ENCODE measurements at regions not wholly inside any gene's neighbourhood (a gene's known extent, or its start where the extent isn't known, plus 50 kb on each side); places are given as distances from the start of the nearest gene placed in this dataset.

DNA sequence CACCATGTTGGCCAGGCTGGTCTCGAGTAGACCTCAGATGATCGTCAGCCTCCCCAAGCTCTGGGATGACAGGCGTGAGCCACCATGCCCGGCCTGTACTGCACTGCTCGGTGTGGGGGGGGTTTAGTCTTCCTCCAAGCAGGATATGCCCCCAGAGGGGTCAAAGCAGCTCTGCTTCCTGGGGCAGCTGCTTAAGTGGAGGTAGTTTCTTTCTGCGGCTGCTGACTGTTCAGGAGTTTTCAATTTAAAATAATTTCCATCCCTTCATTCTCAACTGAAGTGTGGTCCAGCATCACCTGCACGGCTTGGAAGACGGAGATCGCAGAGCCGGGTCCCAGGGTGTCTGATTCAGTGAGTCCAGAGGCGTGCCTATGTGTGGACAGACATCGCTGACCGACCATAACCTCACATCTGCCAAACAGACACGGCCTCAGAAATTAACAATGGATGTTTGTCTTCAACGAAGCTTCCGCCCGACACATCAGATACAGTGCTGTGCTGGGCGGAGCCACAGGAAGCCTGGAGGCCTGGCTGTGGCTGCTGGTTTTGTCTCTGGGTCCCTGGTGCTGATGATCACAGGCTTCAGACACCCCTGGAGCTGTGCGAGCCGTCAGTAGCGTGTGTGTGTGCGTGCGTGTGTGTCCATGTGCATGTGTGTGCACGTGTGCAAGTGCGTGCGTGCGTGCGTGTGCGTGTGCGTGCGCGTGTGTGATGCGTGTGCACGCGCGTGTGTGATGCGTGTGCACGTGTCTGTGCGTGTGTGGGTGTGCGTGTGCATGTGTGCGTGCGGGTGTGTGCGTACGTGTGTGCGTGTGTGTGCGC, 226.5 kb upstream of the PITRM1 start:
- no peak for TF ChIP-seq EZH2 (IDR thresholded peaks at IDR 0.05; ENCODE audit: borderline replicate concordance, insufficient read depth, low read depth, low read length, poor library complexity, severe bottlenecking)
- TF ChIP-seq, protein P1, sequence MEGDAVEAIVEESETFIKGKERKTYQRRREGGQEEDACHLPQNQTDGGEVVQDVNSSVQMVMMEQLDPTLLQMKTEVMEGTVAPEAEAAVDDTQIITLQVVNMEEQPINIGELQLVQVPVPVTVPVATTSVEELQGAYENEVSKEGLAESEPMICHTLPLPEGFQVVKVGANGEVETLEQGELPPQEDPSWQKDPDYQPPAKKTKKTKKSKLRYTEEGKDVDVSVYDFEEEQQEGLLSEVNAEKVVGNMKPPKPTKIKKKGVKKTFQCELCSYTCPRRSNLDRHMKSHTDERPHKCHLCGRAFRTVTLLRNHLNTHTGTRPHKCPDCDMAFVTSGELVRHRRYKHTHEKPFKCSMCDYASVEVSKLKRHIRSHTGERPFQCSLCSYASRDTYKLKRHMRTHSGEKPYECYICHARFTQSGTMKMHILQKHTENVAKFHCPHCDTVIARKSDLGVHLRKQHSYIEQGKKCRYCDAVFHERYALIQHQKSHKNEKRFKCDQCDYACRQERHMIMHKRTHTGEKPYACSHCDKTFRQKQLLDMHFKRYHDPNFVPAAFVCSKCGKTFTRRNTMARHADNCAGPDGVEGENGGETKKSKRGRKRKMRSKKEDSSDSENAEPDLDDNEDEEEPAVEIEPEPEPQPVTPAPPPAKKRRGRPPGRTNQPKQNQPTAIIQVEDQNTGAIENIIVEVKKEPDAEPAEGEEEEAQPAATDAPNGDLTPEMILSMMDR (IDR thresholded peaks at IDR 0.05): no peak
- peaks cover 12% of the 10 kb centered on the region for H3K4me1 Mint-ChIP-seq
- ATAC-seq (ENCODE audit: low read depth): no peak

DNA sequence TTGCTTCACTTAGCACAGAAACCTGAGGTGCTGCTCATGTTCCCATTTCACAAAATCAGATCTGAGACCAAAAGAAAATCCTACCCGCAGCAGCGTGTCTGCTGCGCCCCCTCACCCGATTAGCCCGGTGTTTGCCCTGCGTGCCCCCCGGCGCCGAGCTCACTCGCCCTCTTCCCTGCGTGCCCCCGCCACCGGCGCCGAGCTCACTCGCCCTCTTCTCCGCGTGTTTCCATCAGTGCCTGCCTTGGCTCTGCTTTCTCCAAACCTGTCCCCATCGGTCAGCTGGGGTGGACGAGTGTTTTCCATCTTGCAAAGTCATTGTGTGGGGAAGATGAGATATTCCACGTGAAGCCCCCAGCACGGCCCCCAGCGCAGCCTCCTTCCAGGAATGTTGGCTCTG, 225.3 kb upstream of the PITRM1 start:
- H3K4me1 Mint-ChIP-seq: peaks cover 18% of the 10 kb centered on the region
- CTCF ChIA-PET: no interaction called here

More for the DNA sequence above, 226.5 kb upstream of the PITRM1 start:
- Histone ChIP-seq H3K9me3 (ENCODE audit: control extremely low read depth in 1 of 3, control insufficient read depth in 2 of 3, insufficient read depth in 1 of 3, low read length in 2 of 3) (peaks cover 0 to 5% (median 0%) of the 10 kb centered on the region in 3 donors), H3K79me2 (ENCODE audit: control insufficient read depth, insufficient read depth, low read length) (no peaks in the 10 kb centered on the region), H3K4me3 (ENCODE audit: control extremely low read depth in 1 of 5, extremely low read depth in 1 of 5, insufficient read depth in 1 of 5, low read depth in 2 of 5, low read length in 4 of 5) (no peak overlapping the region), H3K9ac (ENCODE audit: low read length) (no peak overlapping the region), H3K36me3 (replicated peaks in 1 of 2; ENCODE audit: control extremely low read depth in 1 of 2, control insufficient read depth in 1 of 2, extremely low read depth in 1 of 2, insufficient read depth in 2 of 2, low read length in 1 of 2) (no peaks in the 10 kb centered on the region), H3K4me1 (ENCODE audit: control insufficient read depth in 2 of 2, insufficient read depth in 2 of 2, low read length in 2 of 2) (peaks cover 0 to under 1% of the 10 kb centered on the region in 2 donors), H3K27ac (ENCODE audit: low read length in 2 of 2) (no peak overlapping the region), H3K4me2 (replicated peaks; ENCODE audit: low read depth, low read length, poor library complexity, severe bottlenecking) (no peak overlapping the region), H3K27me3 (replicated peaks in 1 of 4; ENCODE audit: control extremely low read depth in 1 of 4, control insufficient read depth in 3 of 4, insufficient read depth in 4 of 4, low read length in 3 of 4) (no peaks in the 10 kb centered on the region), H4K20me1 (ENCODE audit: control insufficient read depth, insufficient read depth, low read length, poor library complexity, severe bottlenecking) (no peaks in the 10 kb centered on the region), H2AFZ (ENCODE audit: insufficient read depth, low read depth, low read length, poor library complexity, severe bottlenecking) (no peak overlapping the region)
- Mint-ChIP-seq H3K4me3 (no peak overlapping the region), H3K27ac (no peak overlapping the region), H3K27me3 (peaks cover 11% of the 10 kb centered on the region), H3K9me3 (ENCODE audit: insufficient read depth) (no peaks in the 10 kb centered on the region)
- 92% methylated on average over 45 of the region's 46 CpGs for WGBS (ENCODE audit: insufficient coverage)
- POLR2A ChIA-PET: no interaction called here
- DNase-seq: no peak
- intact Hi-C loops (cut with micrococcal nuclease): no loop called here
- CTCF ChIA-PET: no interaction called here

More for the DNA sequence above, 225.3 kb upstream of the PITRM1 start:
- no peaks in the 10 kb centered on the region for H3K36me3 ChIP-seq (replicated peaks in 1 of 2; ENCODE audit: control extremely low read depth in 1 of 2, control insufficient read depth in 1 of 2, extremely low read depth in 1 of 2, insufficient read depth in 2 of 2, low read length in 1 of 2)
- DNase-seq: no peak
- ATAC-seq (ENCODE audit: low read depth): no peak
- no peak for TF ChIP-seq EZH2 (IDR thresholded peaks at IDR 0.05; ENCODE audit: borderline replicate concordance, insufficient read depth, low read depth, low read length, poor library complexity, severe bottlenecking)
- TF ChIP-seq, protein P1 (IDR thresholded peaks at IDR 0.05): no peak
- no peaks in the 10 kb centered on the region for H3K9me3 Mint-ChIP-seq (ENCODE audit: insufficient read depth)
- no peaks in the 10 kb centered on the region for H4K20me1 ChIP-seq (ENCODE audit: control insufficient read depth, insufficient read depth, low read length, poor library complexity, severe bottlenecking)
- no peak overlapping the region for H3K4me3 ChIP-seq (ENCODE audit: control extremely low read depth in 1 of 5, extremely low read depth in 1 of 5, insufficient read depth in 1 of 5, low read depth in 2 of 5, low read length in 4 of 5)
- H2AFZ ChIP-seq (ENCODE audit: insufficient read depth, low read depth, low read length, poor library complexity, severe bottlenecking): no peak overlapping the region
- POLR2A ChIA-PET: no interaction called here
- H3K27me3 Mint-ChIP-seq: peaks cover 12% of the 10 kb centered on the region
- H3K27ac ChIP-seq (ENCODE audit: low read length in 2 of 2): no peak overlapping the region
- H3K9ac ChIP-seq (ENCODE audit: low read length): no peak overlapping the region
- no peak overlapping the region for H3K4me3 Mint-ChIP-seq
- H3K27me3 ChIP-seq (replicated peaks in 1 of 4; ENCODE audit: control extremely low read depth in 1 of 4, control insufficient read depth in 3 of 4, insufficient read depth in 4 of 4, low read length in 3 of 4): no peaks in the 10 kb centered on the region
- no peaks in the 10 kb centered on the region for H3K79me2 ChIP-seq (ENCODE audit: control insufficient read depth, insufficient read depth, low read length)
- no peak overlapping the region for H3K27ac Mint-ChIP-seq
- no peak overlapping the region for H3K4me2 ChIP-seq (replicated peaks; ENCODE audit: low read depth, low read length, poor library complexity, severe bottlenecking)
- WGBS (ENCODE audit: insufficient coverage): 90% methylated on average over 23 of the region's 23 CpGs
- intact Hi-C loops (cut with micrococcal nuclease): no loop called here
- peaks cover 0 to 4% of the 10 kb centered on the region in 2 donors for H3K4me1 ChIP-seq (ENCODE audit: control insufficient read depth in 2 of 2, insufficient read depth in 2 of 2, low read length in 2 of 2)
- H3K9me3 ChIP-seq (ENCODE audit: control extremely low read depth in 1 of 3, control insufficient read depth in 2 of 3, insufficient read depth in 1 of 3, low read length in 2 of 3): peaks cover 0 to 5% (median 0%) of the 10 kb centered on the region in 3 donors

Measured in B cell (primary cell).